HG02571 (cell line): ENCODE measurements at regions not wholly inside any gene's neighbourhood (a gene's known extent, or its start where the extent isn't known, plus 50 kb on each side); places are given as distances from the start of the nearest gene placed in this dataset.
"Not testable (repeated sequence)": the region's sequence is repeated elsewhere in the genome, so short reads cannot be mapped to it uniquely, and the experiment has no call there.

Experiments
- ATAC-seq: cut with Tn5 transposase; IDR thresholded peaks from one replicate; pipeline ENCODE4 v1.9.1; 2021; ENCODE audit warnings: mild to moderate bottlenecking, moderate library complexity; ENCODE audit not compliant: unreplicated experiment

DNA sequence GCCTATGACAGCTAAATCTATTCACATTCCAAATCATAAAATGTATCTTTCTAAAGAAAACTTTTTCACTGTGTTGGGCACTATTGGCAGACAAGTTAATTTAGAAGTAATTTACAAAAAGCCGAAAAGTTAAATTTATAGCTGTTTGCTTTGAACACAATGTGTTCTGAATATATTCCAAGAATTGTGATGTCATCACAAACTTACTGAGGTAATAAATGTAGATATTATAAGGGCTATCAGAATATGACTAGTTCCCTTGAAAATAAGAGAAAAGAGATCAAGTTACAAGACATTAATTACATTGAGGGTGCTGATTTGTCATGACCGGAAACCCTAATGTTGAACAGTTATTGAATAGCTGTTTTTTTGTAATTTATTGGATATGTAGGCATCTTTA lies 153.9 kb upstream of the SCN7A start:
- no peak for ATAC-seq

DNA sequence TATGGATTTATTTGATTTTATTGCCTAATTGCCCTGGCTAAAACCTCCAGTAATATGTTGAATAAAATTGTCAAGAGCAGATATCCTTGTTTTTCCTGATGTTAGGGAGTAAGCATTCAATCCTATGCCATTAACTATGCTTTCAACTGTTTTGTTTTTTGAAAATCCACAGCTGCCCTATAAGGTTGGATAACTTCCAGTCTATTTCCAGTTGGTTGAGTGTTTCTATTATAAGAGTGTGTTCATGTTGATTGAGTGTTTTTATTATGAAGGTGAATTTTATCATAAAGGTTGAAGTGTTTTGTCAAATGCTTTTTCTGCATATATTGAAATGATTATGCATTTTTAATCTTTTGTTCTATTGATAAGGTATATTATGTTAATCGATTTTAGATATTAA lies 149.9 kb upstream of the SCN7A start:
- ATAC-seq, result no peak

DNA sequence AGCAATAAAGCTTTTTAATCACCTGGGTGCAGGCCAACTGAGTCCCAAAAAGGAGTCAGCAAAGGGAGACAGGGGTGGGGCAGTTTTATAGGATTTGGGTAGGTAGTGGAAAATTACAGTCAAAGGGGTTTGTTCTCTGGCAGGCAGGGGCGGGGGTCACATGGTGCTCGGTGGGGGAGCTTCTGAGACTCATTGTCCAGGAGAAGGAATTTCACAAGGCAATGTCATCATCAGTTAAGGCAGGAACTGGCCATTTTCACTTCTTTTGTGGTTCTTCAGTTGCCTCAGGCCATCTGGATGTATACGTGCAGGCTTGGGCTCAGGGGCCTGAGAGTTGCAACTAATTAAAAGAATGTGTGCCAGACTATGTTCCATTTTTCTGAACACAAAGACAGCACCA lies 147.5 kb upstream of the SCN7A start:
- ATAC-seq, result not testable (repeated sequence)

DNA sequence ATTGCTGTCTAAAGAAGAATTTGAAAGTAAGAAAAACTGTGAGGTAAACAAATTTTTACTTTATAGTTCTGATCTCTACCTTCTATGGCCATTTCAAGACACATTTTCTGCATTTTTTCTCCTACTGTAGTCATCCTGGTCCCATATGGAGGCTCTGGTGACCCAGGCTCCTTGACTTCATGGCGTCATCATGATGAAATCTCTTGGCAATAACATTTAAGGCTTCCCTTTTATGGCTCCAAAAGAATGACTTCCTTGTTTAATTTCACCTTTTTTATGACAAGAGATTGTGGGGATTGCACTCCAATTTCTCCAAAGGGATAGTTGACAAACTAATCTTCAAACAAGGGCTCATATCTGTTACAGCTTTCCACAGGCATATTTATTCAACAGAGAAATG lies 143.0 kb upstream of the SCN7A start:
- ATAC-seq, result no peak

DNA sequence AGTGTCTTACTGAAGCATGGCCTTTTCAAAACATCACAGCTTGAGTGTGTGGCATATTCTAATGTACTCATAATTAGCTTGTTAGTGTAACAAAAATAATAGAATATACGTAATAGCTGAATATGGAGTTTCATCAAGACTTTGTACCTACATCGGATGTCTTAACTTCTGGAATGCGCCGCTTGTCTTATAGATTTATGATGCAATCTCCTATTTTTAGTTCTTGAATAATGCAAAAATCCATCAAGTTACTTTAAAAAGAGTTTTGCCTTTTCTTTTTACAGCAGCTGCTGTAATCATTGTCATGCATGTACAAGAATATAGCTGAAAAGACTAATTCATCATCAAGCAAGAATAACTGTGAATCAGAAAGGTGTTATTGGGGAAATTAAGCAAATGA lies 140.7 kb upstream of the SCN7A start:
- ATAC-seq, result no peak

DNA sequence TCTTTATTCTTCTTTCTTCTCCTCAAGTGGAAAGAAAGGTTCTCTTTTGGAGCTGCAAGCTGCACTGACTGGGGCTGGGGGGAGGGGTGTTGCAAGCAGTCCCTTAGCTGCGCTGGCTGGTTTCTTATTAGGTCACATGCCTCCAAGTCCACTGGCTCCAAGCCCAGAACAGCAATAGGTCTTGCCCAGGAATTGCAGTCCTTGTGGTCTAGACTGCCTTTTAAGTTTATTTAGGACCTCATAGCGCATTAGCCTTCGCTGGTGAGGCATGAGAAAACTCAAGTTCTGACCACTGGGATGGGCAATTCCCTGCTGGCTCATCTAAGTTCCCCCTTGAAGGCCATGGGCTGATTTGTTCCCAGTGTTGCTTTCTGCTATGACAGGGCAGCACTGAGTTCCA lies 138.6 kb upstream of the SCN7A start:
- no peak for ATAC-seq

DNA sequence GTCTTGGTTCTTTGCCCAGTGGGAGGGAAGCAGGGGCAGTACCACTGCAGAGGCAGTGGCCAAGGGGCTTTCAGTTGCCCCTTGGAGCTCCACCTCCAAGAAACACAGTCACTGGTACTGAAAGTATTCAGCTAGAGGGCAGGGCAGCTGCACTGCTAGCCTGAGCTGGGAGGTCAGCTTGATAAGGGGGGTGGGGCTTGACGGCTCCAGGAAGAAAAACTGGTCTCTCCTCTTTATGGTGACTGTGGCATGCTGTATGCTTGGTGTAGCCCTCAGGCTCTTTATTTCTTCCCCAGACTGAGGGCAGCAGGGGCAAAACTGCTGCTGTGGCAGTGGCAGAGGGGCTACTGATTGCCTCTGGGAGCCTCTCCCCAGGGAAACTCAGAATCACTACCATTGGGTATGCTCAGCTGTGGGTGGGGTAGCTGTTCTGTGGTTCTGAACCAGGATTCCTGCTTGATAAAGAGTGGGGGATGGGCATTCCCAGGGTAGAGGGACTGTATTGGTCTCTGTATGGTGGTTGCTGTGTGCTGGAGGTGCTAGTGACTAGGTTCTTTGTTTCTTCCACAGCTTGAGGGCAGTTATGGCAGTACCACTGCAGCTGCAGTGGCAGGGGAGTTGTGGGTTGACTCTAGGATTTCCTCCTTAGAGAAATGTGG lies 134.6 kb upstream of the SCN7A start:
- ATAC-seq, result no peak

DNA sequence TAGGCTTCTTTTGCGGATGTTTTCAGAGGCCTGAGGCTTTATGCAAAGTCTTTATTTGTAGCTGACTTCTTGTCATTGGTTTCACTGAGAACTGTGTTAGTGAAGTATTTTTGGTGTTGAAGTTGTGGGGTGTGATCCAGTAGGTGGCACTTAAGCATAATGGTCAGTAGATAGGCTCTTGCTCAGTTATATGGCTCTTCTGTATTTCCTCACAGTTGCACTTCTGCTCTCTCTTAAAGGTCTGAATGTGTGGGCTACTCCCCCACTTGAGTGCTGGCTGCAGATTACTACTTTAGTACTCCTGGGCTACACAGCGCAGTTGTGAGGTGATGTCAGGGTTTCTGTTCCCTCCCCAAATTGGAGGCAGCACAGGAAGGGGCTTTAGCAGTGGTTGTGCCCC lies 133.8 kb upstream of the SCN7A start:
- ATAC-seq, result no peak

DNA sequence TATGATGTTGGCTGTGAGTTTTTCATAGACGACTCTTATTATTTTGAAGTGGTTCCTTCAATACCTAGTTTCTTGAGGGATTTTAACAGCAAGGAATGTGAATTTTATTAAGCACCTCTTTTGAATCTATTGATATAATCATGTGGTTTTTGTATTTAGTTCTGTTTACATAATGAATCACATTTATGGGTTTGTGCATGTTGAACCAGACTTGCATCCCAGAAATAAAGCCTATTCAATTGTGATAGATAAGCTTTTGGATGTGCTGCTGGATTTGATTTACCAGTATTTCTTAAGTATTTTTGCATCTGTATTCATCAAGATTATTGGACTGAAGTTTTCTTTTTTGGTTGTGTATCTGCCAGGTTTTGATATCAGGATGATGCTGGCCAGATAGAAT lies 131.6 kb upstream of the SCN7A start:
- no peak for ATAC-seq

DNA sequence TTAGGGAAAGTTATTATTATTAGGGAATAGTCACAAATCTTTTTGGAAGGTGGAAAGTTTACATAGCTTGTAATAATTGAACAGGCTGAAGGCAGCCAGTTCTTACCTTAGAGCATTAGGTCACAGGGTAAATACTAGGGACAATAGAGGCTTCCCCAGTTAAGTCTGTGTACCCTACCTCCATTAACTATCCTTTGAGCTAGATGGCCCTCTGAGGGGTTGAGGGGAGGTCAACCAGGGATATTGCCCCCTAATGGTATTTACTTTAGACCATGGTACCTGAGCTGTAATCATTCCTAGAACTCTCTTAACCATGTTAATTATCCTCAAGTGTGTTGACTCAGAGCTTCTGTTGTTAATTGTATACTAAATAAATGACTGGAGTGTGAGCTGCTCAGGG lies 120.5 kb upstream of the SCN7A start:
- ATAC-seq, result no peak

DNA sequence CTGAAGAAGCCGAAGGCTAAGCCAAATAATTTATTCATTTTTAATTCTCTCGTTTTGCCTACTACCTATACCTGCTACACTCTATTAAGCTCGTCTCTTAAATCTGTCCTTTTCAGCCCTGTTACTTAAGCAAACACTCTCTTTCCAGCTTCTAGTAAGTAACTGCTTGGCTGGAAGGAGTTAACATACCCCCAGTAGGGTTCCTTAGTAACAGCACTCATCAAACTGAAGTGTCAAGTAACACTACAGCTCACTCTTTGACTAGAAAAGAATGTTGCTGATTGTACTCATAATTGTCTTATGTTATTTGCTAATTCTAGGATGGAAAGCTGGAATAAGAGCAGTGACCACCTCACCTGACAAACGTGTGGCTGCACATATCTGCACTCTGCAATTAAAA lies 120.0 kb upstream of the SCN7A start:
- no peak for ATAC-seq

DNA sequence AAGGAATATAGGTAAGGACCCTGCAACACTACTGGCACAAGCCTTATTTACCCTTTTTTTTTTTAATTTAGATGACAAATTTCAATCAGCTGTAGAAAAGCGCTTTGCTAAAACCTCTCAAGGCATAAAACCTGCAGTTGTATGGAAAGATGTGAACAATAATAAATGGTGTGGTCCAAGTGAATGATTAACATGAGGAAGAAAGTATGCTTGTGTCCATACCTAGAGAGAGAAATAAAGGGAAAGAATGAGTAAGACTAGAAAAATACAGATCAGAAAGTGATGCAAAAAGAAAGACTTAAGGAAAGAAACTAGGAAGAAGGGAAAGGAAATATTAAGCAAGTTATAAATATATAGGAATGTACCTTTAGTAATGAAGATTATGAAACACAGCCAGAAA lies 119.2 kb upstream of the SCN7A start:
- ATAC-seq, result no peak

DNA sequence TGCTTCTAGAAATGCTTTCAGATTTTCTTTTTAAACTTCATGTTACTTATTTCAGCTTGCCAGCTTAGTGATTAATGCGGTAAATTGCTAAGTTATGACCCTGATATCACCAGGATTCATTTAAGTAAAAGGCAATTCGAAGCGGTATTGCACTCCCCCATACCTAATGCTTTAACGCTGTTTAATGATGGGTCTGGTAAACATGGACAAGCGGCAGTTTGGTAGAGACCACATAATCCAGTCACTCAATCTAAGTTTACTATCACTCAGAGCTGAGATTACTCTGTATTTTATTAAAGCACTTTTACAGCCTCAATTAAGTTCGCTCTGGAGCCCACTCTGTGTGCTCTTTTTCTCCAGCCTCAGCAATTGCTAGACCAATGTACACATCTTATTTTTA lies 118.2 kb upstream of the SCN7A start:
- no peak for ATAC-seq

DNA sequence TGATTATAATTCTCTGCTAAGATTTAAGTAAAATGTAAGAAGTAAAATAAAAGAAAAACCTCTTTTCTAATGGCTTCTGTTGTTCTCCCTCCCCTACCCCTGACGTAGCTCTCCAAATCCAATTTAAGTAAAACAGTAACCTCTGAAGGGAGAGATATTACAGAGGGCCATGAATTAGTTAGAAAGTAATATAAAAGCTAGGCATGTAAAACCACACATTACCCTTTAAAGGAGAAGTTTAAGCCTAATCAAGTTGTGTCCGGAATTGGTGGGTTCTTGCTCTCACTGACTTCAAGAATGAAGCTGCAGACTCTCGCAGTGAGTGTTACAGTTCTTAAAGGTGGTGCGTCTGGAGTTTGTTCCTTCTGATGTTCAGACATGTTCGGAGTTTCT lies 116.9 kb upstream of the SCN7A start:
- ATAC-seq, result no peak

DNA sequence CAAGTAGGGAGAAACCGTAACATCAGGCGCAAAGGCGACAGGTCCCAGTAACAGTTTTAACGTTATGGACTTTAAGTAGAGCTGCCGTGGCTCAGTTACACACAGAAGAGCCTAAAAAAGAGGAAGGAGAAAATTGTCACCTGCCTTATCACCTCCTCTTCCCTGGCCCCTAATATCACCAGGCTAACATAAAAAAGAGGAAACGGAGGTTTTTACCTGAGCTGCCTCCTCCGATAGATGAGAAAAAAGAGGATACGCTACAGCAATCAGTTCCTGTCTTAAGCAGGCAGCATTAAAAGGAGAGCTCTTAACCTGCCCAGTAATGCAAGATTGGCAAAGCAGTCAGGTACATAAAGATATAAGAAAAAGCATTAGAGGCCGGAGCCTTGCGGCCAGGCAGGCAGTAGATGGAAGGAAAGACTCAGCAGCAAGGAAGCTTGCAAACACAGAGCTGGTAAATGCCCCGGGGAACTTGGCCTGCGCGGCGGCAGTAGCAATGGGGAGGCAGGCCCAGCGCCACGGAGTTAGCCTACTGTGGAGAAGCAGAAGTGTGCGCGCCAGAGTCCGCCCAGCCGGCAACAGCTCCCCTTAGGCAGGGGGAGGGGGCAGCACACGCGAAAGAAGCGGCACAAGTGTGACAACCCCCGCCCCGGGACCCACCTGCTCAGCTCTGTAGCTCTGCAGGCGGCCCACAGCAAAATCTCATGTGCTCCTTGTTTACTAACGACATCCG lies 116.3 kb upstream of the SCN7A start:
- ATAC-seq, result no peak

DNA sequence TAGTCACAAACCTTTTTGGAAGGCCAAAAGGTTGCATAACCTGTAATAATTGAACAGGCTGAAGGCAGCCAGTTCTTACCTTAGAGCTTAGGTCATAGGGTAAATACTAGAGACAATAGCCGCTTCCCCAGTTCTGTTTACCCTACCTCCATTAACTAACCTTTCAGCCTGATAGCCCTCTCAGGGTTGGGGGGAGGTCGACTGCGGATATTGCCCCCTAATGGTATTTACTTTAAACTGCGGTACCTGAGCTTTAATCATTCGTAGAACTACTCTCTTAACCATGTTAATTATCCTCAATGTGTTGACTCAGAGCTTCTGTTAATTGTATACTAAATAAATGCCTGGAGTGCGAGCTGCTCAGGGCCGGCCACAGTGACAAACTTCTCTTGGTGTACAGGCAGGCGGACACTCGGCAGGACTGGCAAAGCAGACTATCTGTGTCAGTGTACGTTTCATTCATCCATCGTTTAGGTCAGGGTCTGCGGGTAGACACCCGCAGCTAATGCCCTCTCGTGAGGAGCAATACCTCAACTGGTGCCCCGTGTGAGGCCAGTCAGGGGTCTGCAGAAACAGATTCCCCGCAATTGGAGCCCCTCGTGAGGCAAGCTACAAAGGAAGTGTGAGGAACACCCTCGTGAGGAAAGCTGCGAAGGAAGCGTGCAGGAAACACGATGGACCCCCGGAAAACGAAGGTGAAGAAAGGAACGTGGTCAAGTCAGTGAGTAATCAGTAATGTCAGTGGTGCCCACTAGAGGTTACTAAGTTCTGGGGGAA lies 115.3 kb upstream of the SCN7A start:
- ATAC-seq, result no peak

DNA sequence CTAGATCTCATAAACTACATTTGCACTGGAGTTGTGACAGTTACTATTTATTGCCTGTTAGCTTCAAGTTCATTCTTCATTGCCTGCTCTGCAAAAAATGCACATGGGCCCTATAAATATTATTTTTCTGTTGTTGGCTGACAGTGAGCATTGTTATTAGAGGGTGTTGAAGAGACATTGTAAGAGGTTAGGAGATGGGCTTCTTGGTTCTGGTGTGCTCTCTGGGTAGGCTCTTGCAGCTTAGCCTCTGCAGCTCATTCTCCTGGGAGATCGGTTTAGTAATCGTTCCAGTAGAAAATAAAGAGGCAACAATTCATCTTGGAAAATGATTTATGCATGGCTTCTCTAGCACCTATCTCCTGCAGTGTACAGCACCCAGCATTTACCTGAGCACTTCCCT lies 113.8 kb upstream of the SCN7A start:
- no peak for ATAC-seq

DNA sequence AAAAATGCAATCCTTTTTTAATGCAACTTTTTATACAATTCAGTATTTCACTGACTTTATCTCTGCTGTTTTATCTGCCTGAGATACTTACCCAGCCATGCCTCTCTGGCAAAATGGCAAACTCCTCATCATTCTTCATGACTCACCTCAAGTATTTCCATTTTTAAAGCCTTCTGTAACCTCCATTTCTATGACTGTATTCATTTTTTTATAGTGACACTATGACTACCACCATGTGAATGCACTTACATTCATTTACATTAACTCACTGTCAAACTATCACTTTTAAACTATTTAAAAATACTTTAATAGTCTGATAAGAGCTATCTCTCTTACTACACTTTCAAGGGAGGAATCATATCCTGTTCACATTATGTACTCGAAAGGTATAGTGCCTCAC lies 99.4 kb upstream of the SCN7A start:
- no peak for ATAC-seq

DNA sequence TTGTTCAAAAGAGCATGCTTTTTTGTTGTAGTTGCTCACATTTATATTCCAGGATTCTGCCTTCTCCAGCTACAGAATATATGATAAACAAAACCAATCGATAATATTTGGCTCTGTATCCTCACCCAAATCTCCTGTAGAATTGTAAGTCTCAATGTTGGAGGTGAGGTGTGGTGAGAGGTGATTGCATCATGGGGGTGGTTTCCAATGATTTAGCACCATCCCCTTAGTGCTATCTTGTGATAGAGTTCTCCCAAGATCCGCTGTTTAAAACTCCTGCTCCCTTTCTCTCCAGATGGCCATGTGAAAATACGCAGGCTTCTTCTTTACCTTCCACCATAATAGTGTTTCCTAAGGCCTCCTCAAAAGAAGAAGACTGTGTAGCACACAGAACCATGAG lies 98.7 kb upstream of the SCN7A start:
- no peak for ATAC-seq

DNA sequence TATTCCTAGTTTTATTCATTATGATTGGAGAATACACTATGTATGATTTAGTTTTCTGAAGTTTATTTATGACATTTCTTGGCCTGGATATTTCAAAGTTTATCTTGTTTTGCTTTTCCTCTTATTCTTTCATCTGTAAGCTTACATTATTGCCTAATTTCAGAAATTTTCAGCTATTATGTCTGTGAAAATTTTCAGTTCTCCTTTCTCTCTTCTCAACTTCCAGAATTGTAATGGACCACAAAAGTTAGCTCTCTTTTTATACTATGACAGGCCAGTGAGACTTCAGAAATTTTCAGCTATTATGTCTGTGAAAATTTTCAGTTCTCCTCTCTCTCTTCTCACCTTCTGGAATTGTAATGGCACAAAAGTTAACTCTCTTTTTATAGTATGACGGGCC lies 97.2 kb upstream of the SCN7A start:
- ATAC-seq, result no peak

DNA sequence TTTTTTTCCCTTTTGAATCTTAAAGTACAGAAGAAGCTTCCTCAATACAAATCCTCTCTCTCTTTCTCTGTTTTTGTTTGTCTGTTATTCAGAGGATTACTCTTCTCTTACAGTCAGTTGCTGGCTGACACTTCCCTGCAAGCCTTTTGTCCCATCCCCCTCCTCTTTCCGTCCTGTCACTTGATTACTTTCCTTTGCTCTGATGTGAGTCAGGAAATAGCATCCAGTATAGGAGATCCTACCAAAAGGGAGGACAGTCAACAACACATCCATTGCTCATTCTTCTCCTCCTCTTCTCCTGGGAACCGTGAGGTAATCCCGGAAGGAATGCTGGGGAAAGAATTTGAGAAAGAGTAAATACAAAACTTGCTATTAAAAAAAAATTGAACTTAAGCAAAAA lies 79.3 kb upstream of the SCN7A start:
- no peak for ATAC-seq

DNA sequence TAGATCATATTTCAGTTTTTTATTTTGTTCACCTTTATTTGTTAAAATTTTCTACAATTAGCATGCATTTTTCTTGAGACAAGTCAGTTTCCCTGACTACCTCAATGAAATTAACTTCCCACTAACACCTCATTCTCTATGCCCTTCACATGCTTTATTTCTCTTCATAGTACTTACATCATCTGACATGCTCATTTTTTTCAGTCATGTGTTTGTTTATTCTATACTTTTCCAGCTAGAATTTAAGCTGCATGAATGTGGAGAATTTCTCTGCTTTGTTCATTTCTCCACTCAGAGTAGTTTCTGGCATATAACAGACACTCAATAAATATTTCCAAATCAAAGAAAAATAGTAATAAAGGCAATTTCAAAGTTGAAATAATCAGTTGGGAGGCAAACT lies 78.9 kb upstream of the SCN7A start:
- ATAC-seq, result no peak
